ENCODE measurements at regions not wholly inside any gene's neighbourhood (a gene's known extent, or its start where the extent isn't known, plus 50 kb on each side); places are given as distances from the start of the nearest gene placed in this dataset.

DNA sequence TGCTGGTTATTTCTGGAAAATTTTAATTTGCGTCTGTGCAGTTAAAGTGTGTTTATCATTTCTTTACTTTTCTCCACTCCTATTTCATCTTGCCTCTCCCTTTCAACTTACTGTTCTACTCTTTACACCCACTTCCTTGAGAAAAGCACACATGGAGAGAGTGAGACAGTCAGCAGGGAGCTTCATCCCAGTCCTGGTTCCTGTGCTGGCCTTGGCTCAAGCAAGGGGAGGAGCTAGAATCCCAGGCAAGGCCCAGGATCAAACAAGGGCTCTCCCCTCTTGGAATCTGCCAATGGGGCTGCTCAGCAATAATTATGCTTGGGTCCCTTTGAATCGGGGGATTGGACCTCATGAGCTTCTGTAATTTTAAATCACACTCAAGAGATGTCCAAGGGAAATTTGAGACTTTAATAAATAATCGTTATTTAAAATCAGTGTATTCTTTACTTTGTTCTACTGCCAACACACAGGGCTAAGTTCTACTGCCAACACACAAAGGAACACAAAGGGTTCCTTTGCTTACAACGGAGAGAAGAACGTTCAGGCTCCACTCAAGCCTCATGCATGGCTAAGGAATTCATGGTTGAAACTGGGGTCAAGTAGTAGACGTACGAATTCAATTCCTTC is 439.3 kb upstream of the DAB2 start:
- no peak for DNase-seq

DNA sequence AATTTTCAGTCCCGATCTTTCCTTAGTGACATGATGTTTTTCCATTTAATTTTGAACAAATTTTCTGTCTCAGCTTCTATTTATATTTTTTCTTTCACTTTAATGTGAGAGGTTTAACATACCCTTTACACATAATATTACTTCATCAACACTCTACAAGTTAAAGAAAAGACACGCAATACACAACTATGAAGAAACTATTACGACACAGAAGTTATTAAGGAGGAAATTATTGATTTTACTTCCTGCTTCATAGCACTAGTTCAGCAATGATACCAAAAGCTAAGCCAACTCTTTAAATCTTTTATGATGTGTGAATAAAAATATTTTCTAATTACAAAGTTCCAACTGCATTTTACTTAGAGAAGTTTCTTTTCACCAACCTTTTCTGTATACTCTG is 432.3 kb upstream of the DAB2 start:
- no peak for DNase-seq

DNA sequence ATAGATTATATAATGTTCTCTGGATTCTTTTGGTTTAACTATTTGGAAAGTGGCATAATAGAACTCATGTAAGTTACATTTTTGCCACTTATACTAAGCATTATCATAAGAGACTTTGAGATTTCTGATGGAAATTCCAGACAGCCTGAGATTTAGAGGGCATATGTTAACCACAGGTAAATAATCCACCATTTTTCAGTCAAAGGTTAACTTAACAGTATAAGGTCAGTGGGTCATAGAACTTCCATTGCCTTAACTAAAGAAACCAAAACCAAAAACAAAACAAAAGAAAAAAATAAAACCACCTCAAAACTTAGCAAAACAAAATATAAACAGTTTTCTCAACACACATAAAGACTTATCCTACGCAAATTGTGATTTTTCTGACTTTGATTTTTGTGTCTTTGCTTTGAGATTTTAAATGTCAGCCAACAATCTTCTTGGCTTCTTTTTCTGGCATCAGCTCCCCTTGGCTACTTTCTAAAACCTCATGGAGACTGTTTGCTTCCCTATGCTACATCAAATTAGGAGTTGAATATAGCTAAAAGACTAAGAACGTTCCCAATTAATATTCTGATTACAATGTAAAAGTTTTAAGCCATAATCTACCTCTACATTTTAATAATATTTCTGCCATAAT is 430.1 kb upstream of the DAB2 start:
- no peak for DNase-seq

DNA sequence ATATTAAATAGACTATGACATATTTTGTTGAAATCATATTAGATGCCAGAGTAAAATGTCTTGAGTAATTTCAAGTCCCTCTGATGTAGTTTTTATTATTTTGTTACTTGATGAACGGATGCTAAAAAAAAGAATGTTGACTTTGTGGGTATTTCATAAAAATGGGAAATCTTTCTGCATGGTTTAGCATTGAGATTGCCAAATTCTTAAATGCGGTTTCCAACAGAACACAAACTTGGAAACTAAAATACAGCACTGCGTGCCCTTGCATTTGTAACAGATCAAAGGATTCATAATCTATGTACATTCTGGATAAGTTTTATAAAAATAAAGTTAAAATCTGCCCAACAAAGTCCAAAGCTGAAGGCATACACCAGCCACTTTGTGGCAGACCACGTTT is 425.5 kb upstream of the DAB2 start:
- DNase-seq: no peak

DNA sequence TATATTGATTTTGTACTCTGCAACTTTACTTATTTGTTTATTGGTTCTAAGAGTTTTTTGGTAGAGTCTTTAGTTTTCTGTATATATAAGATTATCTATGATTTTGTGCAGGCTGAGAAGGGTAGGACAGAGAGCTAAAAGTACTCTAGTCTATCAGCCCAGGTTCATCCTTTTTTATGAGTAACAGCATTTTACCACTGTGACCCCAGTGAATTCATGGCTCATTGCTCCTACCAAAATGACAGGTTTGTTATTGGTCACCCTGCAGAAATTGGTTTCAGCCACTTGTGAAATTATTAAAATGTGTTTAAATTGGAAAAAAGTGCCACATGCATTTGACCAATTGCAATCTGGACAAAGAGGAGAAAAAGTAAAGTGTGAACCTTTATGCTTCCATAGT is 421.4 kb upstream of the DAB2 start:
- DNase-seq: no peak

DNA sequence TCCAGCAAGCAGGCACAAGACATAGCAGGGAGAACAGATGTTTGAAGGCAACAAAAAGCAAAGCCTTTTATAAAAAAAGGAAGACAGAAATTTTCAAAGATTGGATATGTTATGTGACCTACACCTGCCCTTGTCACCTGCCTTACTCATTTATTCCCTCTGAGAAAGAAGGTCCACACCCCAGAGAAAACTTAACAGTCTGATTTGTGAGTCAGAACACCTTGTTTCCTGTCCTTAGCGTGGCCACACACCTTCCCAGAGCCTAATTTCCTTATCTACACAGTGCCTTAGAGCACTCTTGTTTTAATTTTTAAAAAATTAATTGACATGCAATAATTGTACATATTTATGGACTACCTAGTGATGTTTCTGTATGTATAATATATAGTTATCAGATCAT is 419.0 kb upstream of the DAB2 start:
- DNase-seq: no peak

DNA sequence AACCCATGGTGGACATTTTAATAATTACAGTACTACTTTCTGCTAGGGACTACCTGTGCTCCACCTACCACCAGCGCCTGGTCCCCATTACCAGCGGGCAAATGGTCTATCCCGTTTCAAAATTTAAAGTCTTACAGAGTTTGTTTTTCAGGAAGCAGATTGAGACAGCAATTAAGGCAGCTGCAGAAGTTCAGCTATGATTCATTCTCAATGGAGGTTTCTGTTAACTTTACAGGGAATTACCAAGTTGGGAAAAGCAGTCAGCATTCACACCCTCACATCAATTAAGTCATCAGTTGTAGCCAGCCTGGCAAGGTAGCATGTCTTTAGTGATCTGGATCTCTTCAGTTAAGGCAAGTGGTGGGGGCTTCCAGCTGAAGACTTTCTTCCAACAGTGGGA is 410.6 kb upstream of the DAB2 start:
- no peak for DNase-seq

DNA sequence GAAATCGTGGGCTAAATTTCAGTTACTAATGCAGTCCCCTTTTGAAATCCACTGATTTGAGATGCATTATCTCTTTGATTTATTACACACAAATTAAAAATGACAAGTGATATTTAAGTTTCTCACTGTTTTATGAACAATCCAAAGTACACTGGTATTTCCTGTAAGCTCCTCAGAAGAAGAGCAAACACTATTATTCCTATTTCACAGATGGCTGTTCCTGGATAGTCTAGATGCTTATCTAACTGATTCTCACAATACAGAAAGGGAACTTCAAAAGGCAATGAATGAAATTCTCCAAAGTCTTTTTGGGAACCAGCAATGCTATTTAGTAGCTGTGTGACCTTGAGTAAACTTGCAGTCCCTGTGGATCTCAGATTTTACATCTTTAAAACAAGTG is 404.7 kb upstream of the DAB2 start:
- no peak for DNase-seq

DNA sequence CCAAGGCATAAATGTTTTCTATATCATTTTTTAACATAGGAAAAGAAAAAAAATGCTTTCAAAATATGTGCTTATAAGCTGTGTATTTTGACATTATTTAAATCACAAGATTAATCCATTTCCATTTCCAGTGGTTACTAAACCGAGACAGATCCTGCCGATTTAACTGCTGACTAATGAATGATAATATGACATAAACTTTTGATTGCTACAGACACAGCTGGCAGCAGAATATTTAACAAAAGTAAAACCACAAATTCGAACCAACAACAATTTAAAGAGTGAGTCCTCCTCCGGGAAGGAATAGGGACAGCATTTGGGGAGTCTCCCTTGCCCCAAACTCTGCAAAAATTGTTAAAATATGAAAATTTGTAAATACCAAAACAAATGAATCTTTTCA is 401.3 kb upstream of the DAB2 start:
- no peak for DNase-seq

DNA sequence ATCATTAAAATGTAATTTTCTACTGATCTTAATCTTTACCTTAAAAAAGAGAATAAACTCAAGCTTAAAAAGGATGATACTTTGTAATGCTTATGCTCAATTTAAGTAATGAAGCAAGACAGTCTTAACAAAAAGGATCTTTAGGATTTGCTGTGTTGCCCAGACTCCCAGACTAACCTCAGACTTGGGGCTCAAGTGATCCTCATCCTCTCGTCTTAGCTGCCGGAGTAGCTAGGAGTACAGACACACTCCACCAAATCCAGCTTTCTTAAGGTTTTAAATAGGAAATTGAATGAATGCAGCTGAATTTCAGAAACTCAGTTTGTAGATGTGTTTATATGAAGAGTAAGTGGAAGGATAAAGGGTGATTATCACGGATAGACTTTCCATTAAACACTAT is 400.5 kb upstream of the DAB2 start:
- no peak for DNase-seq

DNA sequence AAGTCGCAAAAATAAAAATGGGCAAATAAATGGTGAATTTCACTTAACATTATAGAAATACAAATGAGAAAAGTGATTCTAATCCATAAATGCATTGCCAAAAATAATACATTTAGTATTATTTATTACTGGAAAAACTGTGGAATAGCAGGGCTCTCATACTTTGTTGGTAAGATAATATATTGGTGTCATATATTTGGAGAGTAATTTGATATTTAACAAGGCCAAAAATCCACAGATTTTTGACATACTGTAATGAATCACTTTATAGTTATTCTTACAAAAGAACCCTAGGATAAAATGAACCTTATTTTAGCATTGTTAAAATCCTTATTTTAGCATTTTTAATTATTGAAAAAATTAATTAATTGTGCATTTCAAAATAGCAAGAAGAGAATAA is 397.2 kb upstream of the DAB2 start:
- no peak for DNase-seq

DNA sequence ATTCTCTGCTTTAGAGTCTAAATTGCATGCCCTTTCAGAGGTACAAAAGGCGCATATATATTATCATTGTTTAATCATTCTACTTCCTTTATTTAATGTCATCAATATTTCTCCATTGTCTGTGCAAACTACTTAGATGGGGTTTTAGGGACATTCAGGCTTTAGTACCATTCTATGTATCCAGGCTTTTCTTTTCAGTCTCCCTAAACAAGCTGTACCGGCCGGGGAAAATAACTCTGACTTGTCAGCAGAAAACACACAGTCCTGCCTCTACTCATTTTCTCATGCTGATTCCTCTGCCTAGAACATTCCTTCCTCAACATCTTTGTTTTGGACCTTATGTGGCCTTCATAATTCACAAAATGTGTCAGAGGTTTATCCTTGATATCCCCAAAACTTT is 392.1 kb upstream of the DAB2 start:
- DNase-seq: no peak

DNA sequence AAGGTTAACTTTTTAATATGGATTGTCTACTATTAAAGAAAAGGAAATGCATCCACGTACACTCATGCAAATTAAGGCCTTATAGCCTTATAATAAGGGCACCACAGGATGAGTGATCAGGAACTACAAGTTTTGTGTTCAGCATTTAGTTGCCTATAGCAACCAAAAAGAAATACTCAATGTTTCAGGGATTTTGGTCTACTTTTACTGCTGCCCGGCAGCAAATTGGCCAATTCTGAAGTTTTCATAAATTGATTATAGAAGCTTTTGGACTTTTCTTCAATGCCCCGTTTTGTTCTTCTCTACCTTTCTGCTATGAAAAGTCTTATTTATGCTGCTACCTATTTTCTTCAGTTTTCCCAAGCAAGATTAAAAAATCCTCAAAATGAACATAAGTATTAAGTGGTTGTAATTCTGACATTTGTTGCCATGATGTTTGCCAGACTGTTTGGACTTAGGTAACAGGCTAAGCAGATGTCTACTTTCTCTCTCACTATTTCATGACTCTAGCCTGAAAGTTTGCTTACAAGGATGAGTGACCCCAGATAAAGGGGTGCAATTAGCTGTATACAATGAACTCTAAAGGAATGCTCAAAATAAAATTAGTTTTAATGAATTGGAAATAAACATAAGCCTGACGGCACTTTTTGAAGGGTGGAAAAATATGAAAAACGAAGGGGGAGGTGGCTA is 391.5 kb upstream of the DAB2 start:
- DNase-seq: no peak

DNA sequence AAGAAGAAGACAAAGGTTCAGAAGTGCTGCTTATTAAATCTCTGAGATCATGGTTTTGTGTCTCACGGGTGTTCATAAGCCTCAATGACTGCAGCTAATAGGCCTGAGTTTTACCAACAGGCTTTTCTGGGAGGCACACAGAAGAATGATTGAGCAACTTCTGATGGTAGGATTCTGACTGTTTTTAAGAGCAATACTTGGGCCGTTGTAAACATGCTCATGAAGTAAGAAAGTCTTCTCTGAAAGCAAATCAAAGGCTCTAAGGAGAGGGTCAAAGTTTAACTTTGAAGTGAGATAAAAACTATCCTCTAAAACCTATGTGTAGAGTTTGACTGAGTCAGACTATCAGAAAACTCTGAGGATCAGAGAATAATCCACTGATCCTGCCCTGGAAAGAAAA is 390.9 kb upstream of the DAB2 start:
- no peak for DNase-seq

DNA sequence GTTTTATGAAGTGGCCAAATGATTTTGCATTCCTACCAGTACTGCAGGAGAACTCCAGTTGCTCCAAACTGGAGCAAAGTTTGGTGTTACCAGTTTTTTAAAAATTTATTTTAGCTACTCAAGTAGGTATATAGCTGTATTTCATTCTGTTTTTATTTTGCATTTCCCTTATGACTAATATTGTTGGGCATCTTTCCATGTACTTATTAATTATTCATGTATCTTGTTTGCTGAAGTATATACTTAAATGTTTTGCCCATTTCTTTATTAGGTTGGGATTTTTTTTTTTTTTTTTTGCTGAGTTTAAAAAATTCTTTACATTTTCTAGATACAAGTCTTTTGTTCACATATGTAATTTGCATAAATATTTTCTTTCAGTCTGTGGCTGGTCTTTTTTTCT is 386.6 kb upstream of the DAB2 start:
- DNase-seq: no peak

DNA sequence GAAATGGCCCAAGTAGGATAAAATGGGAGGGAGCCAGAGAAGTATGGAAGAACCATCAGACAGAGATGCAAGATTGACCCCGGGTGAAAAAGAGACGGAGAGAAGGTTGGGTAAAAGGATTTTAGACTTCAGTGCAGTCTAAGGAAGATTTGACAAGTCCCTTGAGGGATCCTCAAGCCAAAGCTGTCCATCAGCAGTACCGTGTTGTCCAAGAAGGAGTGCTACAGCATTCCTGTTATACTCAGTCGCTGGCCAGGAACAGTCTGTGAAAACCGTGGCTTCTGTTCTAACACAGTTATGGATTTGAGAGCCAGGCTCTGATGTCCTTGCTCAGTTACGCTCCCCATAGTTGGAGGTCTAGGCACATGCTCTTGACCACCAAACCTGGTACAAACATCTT is 383.9 kb upstream of the DAB2 start:
- no peak for DNase-seq

DNA sequence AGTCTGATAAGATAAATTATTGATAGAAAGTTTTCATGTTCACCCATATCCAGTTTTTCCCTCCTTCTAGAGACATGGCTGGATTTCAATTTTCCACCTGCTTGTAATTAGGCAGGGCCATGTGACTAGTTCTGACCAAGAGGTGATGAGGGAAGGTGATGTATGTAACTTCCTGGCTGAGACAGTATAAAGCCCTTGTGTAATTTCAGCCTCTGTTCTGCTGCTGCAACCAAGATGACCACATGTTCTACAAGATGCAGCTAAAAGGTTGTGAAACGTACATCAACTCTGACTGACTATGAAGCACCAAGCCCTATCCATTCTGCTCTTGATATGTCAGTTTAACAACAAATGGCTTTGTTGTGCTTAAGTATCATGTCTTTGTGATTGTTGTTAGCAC is 376.5 kb upstream of the DAB2 start:
- no peak for DNase-seq

DNA sequence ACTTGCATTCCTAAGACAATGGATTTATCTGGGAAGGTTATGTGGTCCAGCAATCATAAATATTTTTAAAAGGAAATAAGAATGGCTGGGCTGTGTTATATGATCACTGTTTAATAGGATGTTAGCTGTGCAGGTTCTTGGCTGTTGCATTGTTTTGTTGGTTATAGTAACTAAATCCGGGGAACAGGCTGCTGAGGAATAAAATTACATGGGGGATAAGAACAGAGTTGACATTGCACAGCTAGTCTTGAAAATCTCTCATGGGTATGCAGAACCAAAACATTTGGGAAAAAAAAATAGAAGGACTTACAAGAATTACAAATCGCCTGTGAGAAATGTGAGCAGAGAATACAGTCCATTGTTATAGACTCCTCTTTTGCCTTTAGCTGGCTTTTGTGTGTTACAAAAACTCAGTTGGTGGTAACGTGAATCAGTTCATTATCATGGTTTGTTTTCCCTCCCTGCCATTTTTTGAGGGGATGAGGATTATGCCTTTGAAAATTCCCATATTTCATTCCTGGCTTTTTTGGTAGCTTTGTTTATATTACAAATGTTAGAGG is 375.3 kb upstream of the DAB2 start:
- DNase-seq: no peak

DNA sequence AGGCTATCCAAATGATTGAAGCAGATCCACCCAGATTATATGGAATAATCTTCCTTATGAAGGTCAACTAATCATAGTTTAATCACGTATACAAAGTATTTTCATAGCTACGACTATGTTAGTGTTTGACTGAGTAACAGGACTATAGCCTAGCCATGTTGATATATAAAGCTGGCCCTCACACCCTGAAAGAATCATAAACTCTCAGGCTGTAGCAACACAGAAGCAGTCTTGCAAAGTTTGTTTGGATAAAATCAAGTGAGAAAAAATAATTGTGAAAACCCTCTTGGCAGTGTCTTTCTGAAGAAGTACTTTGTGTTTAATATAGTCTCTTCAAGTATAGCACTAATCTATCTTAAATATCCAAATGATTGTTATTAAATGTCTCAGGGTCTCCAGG is 374.5 kb upstream of the DAB2 start:
- DNase-seq: no peak

DNA sequence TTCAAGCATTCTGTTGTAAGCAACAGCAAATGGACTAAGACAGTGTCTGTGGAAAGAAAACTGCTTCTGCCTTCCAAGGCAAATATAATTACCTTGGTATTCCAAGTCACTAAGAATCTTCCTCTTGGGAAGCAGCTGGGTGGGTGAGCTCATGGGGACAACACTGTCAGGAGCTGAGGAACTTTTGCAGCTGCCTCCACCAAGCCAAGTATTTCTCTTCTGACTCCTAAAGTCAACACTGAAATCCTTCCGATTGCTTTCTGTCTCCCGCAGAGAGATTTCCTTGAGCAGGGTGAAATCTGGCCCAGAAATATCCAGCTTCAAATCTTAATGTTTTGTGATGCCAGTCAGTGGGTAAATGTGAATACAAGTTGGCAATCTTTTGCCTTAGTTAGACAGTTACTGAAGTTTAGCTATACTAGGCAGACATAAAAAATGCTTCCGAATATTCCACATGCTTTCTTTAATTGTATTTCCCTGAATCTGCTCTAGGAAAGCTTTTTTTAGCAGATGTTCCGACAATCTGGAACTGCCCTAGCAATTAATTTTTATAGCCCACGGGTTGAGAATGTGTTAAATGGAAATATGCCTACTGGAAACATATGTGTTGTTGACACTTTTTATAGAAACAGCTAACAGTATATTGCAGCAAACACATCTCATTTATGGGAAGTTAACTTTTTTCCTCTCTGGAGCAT is 369.9 kb upstream of the DAB2 start:
- DNase-seq: no peak

DNA sequence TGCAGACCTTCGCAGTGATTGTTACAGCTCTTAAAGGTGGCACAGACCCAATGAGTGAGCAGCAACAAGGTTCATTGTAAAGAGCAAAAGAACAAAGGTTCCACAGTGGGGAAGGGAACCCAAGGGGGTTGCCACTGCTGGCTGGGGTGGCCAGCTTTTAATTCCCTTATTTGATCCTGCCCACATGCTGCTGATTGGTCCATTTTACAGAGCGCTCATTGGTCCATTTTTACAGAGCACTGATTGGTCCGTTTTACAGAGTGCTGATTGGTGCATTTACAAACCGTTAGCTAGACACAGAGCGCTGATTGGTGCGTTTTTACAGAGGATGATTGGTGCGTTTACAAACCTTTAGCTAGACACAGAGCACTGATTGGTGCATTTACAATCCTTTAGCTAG is 360.6 kb upstream of the DAB2 start:
- DNase-seq: no peak

DNA sequence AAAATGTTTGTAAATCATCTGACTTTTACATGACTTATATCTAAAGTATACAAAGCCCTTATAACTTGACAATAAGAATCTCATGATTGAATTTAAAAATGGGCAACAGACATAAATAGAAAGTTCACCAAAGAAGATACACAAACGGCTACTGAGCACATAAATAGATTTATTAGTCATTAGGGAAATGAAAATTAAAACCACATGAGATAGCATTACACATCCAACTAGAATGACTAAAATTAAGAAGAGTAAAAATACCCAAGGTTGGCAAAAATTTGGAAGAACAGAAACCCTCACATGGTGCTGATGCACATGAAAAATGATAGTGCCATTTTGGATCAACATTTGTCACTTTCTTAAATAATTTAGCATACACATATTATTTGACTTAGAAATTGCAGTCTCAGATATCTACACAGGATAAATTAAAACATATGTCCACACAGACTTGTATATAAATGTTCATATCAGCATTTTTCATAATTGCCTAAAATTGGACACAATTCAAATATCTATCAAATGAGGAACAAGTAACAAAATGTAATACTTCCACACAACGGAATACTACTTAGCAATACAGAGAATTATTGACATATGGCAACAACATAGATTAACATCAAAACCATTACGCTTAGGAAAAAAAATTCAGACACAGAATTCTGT is 359.1 kb upstream of the DAB2 start:
- no peak for DNase-seq

DNA sequence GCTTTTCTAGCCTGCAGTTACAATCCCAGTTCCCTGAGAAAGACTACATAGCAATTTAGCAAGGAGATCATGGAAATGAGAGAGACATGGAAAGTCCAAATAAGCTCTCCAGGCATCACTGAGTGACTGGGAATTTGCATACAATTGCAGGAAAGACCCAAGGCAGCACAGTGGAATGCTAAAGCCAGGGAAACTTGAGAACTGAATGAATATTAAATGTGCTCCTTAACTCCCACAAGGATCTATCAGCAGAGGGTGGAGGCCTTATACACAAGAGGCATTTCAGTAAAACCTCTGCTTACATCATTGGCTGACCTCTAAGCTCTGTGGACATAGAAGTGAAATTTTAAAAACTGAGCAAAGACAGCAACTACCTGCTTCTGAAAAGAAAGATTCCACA is 355.6 kb upstream of the DAB2 start:
- DNase-seq: no peak
